Neuronal stem cell (in vitro differentiated cells): ENCODE measurements at regions not wholly inside any gene's neighbourhood (a gene's known extent, or its start where the extent isn't known, plus 50 kb on each side); places are given as distances from the start of the nearest gene placed in this dataset.
"Not testable (repeated sequence)": the region's sequence is repeated elsewhere in the genome, so short reads cannot be mapped to it uniquely, and the experiment has no call there.

ENCODE experiments used
- DNase-seq: peaks from one replicate; pipeline ENCODE4 v3.0.0-alpha.2; 2013; ENCODE audit warnings: low spot score
- H2AFZ ChIP-seq: one replicate; pipeline ENCODE4 v1.6.1; 2013; ENCODE audit warnings: mild to moderate bottlenecking, low read length, inconsistent platforms
- H2AK5ac ChIP-seq: 2 replicates; pipeline ENCODE4 v1.6.1; 2013; ENCODE audit warnings: low read depth, mild to moderate bottlenecking, inconsistent platforms, low read length, moderate library complexity, mixed read lengths
- H2BK120ac ChIP-seq: 2 replicates; pipeline ENCODE4 v1.6.1; 2013; ENCODE audit warnings: low read depth, mild to moderate bottlenecking, inconsistent platforms, low read length, moderate library complexity, mixed read lengths
- H2BK12ac ChIP-seq: one replicate; pipeline ENCODE4 v1.6.1; 2013; ENCODE audit warnings: low read length, inconsistent platforms
- H2BK15ac ChIP-seq: 2 replicates; pipeline ENCODE4 v1.6.1; 2013; ENCODE audit warnings: mild to moderate bottlenecking, low read length, inconsistent platforms, mixed read lengths
- H2BK5ac ChIP-seq: one replicate; pipeline ENCODE4 v1.6.1; 2013; ENCODE audit warnings: inconsistent platforms, mild to moderate bottlenecking, low read length, moderate library complexity
- H3K14ac ChIP-seq: one replicate; pipeline ENCODE4 v1.6.1; 2013; ENCODE audit warnings: low read length, inconsistent platforms
- H3K18ac ChIP-seq: 2 replicates; pipeline ENCODE4 v1.6.1; 2013; ENCODE audit warnings: low read length, inconsistent platforms
- H3K23ac ChIP-seq: 2 replicates; pipeline ENCODE4 v1.6.1; 2013; ENCODE audit warnings: low read depth, mild to moderate bottlenecking, mixed read lengths, low read length, inconsistent platforms; ENCODE audit not compliant: poor library complexity
- H3K27ac ChIP-seq: replicated peaks from 3 replicates; pipeline ENCODE4 v1.5.1; 2013; ENCODE audit warnings: low read length, inconsistent platforms
- H3K27me3 ChIP-seq, 3 experiments: 2 replicates each; pipeline ENCODE4 v1.6.1; 2013; ENCODE audit warnings: low read length in 3 of 3, mild to moderate bottlenecking in 2 of 3, inconsistent platforms in 1 of 3, low read depth in 1 of 3, mixed read lengths in 1 of 3, moderate library complexity in 1 of 3; ENCODE audit not compliant: control insufficient read depth in 3 of 3, insufficient read depth in 3 of 3
- H3K36me3 ChIP-seq, 2 donors: replicated peaks in 1 of 2; 2 replicates each; pipeline ENCODE4 v1.6.1; 2013; ENCODE audit warnings: low read length in 2 of 2; ENCODE audit not compliant: control insufficient read depth in 2 of 2, insufficient read depth in 2 of 2
- H3K4ac ChIP-seq: 2 replicates; pipeline ENCODE4 v1.6.1; 2013; ENCODE audit warnings: inconsistent platforms, mild to moderate bottlenecking, low read length, moderate library complexity
- H3K4me1 ChIP-seq, 2 donors: 1 replicate in 1 of 2; 2 replicates in 1 of 2; pipeline ENCODE4 v1.6.1; 2013; ENCODE audit warnings: low read length in 2 of 2, low read depth in 1 of 2; ENCODE audit not compliant: control insufficient read depth in 2 of 2, insufficient read depth in 1 of 2
- H3K4me2 ChIP-seq: one replicate; pipeline ENCODE4 v1.6.1; 2013; ENCODE audit warnings: mild to moderate bottlenecking, low read length, inconsistent platforms; ENCODE audit not compliant: insufficient read depth, poor library complexity, severe bottlenecking
- H3K4me3 ChIP-seq, 2 donors: 2 replicates each; pipeline ENCODE4 v1.5.1; 2013; ENCODE audit warnings: low read length in 2 of 2, mild to moderate bottlenecking in 2 of 2, inconsistent platforms in 1 of 2, moderate library complexity in 1 of 2
- H3K79me1 ChIP-seq: one replicate; pipeline ENCODE4 v1.6.1; 2013; ENCODE audit warnings: low read depth, mild to moderate bottlenecking, inconsistent platforms, low read length, moderate library complexity
- H3K9ac ChIP-seq: one replicate; pipeline ENCODE4 v1.6.1; 2013; ENCODE audit warnings: mild to moderate bottlenecking, low read depth, low read length, inconsistent platforms; ENCODE audit not compliant: poor library complexity
- H3K9me3 ChIP-seq, 2 donors: replicated peaks in 1 of 2; 2 replicates each; pipeline versions ENCODE3 to v1.6.1; 2013; ENCODE audit warnings: low read length in 2 of 2, mild to moderate bottlenecking in 2 of 2, inconsistent platforms in 1 of 2, low read depth in 1 of 2, mixed read lengths in 1 of 2, moderate library complexity in 1 of 2; ENCODE audit not compliant: control insufficient read depth in 2 of 2, insufficient read depth in 1 of 2
- H4K8ac ChIP-seq: one replicate; pipeline ENCODE4 v1.6.1; 2013; ENCODE audit warnings: low read depth, mild to moderate bottlenecking, inconsistent platforms, low read length, moderate library complexity
- H4K91ac ChIP-seq: one replicate; pipeline ENCODE4 v1.6.1; 2013; ENCODE audit warnings: low read length, low read depth, mild to moderate bottlenecking, inconsistent platforms; ENCODE audit not compliant: poor library complexity
- WGBS, 2 donors: extraction: QIAGEN DNeasy Blood & Tissue Kit; methylation state at CpG; one replicate each; pipeline ENCODE4 v1.1.7; 2013; ENCODE audit warnings: missing lambda C conversion rate in 2 of 2, mixed read lengths in 1 of 2; ENCODE audit not compliant: insufficient read length in 2 of 2, insufficient replicate concordance in 1 of 2; ENCODE audit errors: extremely low coverage in 2 of 2; 5-methylcytosine and 5-hydroxymethylcytosine counted together

DNA sequence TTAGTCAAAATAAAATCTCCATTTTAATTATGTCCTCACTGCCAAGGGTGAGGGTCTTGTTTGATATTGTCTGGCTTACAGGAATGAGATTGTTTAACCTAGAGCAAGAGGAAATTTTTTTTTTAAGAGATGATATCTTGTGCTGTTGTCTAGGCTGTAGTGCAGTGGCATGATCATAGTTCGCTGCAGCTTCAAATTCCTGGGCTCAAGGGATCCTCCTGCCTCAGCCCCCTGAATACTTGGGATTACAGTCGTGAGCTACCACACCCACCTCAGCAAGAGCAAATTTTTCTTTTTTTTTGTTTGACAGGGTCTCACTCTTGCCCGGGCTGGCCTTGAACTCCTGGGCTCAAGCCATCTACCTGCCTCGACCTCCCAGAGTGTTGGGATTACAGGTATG is 84.6 kb downstream of the DISP1 start:
- H3K4ac ChIP-seq, result no peak overlapping the region
- H3K36me3 ChIP-seq, result no peaks in the 10 kb centered on the region
- no peak for DNase-seq
- no peak overlapping the region for H3K27ac ChIP-seq
- H3K4me3 ChIP-seq, result no peak overlapping the region
- H2AFZ ChIP-seq, result no peak overlapping the region
- no peak overlapping the region for H2BK120ac ChIP-seq
- H3K79me1 ChIP-seq, result peaks cover 2% of the 10 kb centered on the region
- H4K8ac ChIP-seq, result no peak overlapping the region
- H3K18ac ChIP-seq, result no peak overlapping the region
- no peaks in the 10 kb centered on the region for H3K9me3 ChIP-seq
- H2BK15ac ChIP-seq, result no peak overlapping the region
- H2BK5ac ChIP-seq, result no peak overlapping the region
- H3K9ac ChIP-seq, result no peak overlapping the region
- H3K23ac ChIP-seq, result no peak overlapping the region
- H3K4me1 ChIP-seq, result no peaks in the 10 kb centered on the region
- H2BK12ac ChIP-seq, result no peak overlapping the region
- no peak overlapping the region for H3K14ac ChIP-seq
- no peak overlapping the region for H2AK5ac ChIP-seq
- no peak overlapping the region for H3K4me2 ChIP-seq
- WGBS, 2 donors, result no CpG with 5 or more reads among the region's 4 CpGs
- no peak overlapping the region for H4K91ac ChIP-seq
- no peaks in the 10 kb centered on the region for H3K27me3 ChIP-seq

DNA sequence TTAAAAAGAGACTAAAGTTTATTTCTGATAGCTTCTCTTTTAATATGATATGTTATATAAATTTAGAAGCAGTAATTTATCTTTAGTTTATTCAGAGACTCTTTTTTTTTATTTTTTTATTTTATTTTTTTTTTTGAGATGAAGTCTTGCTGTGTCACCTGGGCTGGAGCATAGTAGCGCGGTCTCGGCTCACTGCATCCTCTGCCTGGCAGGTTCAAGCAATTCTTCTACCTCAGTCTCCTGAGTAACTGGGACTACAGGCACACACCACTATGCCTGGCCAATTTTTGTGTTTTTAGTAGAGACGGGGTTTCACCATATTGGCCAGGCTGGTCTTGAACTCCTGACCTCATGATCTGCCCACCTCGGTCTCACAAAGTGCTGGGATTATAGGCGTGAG is 89.6 kb downstream of the DISP1 start:
- Histone ChIP-seq H2AK5ac (no peak overlapping the region), H3K9ac (no peak overlapping the region), H3K27me3 (no peaks in the 10 kb centered on the region), H2BK15ac (no peak overlapping the region), H3K4me2 (no peak overlapping the region), H2BK120ac (no peak overlapping the region), H3K4ac (no peak overlapping the region), H4K91ac (no peak overlapping the region), H2BK12ac (no peak overlapping the region), H3K36me3 (no peaks in the 10 kb centered on the region), H3K9me3 (no peaks in the 10 kb centered on the region), H3K4me3 (no peak overlapping the region), H3K4me1 (no peaks in the 10 kb centered on the region), H2BK5ac (no peak overlapping the region), H2AFZ (no peak overlapping the region), H4K8ac (no peak overlapping the region), H3K14ac (no peak overlapping the region), H3K23ac (no peak overlapping the region), H3K27ac (no peak overlapping the region), H3K18ac (no peak overlapping the region), H3K79me1 (no peaks in the 10 kb centered on the region)
- DNase-seq, result no peak
- no CpG with 5 or more reads among the region's 6 CpGs for WGBS, 2 donors

DNA sequence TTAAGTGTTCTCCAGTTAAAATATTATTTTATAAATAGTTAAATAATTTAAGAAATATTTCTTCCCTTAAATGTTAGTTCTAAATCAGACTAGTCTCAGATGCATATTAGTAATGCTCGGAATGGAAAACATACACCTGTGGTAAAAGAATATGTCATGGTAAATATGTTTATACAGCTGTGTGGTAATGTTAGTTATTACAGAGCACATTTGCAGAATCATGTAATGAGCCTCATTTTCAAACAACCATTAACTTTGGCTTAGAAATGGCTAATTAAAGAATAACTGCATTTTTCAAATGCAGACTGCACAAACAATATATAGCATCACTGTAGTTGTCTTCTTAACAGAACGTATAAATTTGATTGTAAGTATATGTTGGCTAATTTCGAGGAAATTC is 90.3 kb downstream of the DISP1 start:
- Histone ChIP-seq H2BK15ac (no peak overlapping the region), H2BK120ac (no peak overlapping the region), H3K27ac (no peak overlapping the region), H4K91ac (no peak overlapping the region), H3K27me3 (no peaks in the 10 kb centered on the region), H3K4ac (no peak overlapping the region), H3K14ac (no peak overlapping the region), H4K8ac (no peak overlapping the region), H3K18ac (no peak overlapping the region), H2BK12ac (no peak overlapping the region), H3K9me3 (no peaks in the 10 kb centered on the region), H3K4me2 (no peak overlapping the region), H3K4me1 (no peaks in the 10 kb centered on the region), H3K4me3 (no peak overlapping the region), H3K9ac (no peak overlapping the region), H3K79me1 (no peaks in the 10 kb centered on the region), H3K36me3 (no peaks in the 10 kb centered on the region), H2AK5ac (no peak overlapping the region), H2AFZ (no peak overlapping the region), H3K23ac (no peak overlapping the region), H2BK5ac (no peak overlapping the region)
- no CpG with 5 or more reads among the region's 3 CpGs for WGBS, 2 donors
- no peak for DNase-seq

DNA sequence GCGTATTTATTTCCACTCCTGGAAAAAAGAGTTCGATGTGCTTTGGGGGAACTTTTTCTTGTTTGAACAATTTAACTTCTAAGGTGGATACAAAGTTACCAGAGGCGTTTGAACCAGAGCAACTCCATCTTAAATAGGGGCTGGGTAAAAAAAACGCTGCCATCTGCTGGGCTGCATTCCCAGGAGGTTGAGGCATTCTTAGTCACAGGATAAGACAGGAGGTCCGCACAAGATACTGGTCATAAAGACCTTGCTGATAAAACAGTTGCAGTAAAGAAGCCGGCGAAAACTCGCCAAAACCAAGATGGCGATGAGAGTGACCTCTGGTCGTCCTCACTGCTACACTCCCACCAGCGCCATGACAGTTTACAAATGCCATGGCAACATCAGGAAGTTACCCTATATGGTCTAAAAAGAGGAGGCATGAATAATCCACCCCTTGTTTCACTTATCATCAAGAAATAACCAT is 91.5 kb downstream of the DISP1 start:
- H2BK5ac ChIP-seq, H2AK5ac ChIP-seq, H3K79me1 ChIP-seq, H3K23ac ChIP-seq, DNase-seq, H2BK15ac ChIP-seq, H3K4me3 ChIP-seq, H3K9ac ChIP-seq, H3K9me3 ChIP-seq, H3K27ac ChIP-seq, H2BK120ac ChIP-seq, H3K4ac ChIP-seq, H3K4me2 ChIP-seq, H3K18ac ChIP-seq, H4K8ac ChIP-seq, H3K27me3 ChIP-seq, H2AFZ ChIP-seq, H3K4me1 ChIP-seq, H2BK12ac ChIP-seq, H3K36me3 ChIP-seq, H4K91ac ChIP-seq, H3K14ac ChIP-seq: not testable (repeated sequence)
- WGBS, 2 donors, result no CpG with 5 or more reads among the region's 11 CpGs
